Ecto neural progenitor cell (in vitro differentiated cells): ENCODE measurements at regions not wholly inside any gene's neighbourhood (a gene's known extent, or its start where the extent isn't known, plus 50 kb on each side); places are given as distances from the start of the nearest gene placed in this dataset.
"Not testable (repeated sequence)": the region's sequence is repeated elsewhere in the genome, so short reads cannot be mapped to it uniquely, and the experiment has no call there.

Experiments used
- DNase-seq: peaks from one replicate; pipeline ENCODE4 v3.0.0-alpha.2; 2018; ENCODE audit warnings: low spot score

- no peak for DNase-seq
Measured at GRCh38 chr14:35988550-35988949, 162.4 kb downstream of the BRMS1L start.

GRCh38 chr14:35987731-35988130 is 161.6 kb downstream of the BRMS1L start:
- no peak for DNase-seq

- DNase-seq: no peak
Measured at GRCh38 chr14:35986219-35986573, 160.1 kb downstream of the BRMS1L start.

- no peak for DNase-seq
Measured at GRCh38 chr14:35985474-35986218, 159.5 kb downstream of the BRMS1L start.

- no peak for DNase-seq
Measured at GRCh38 chr14:35979531-35979930, 153.4 kb downstream of the BRMS1L start.

- DNase-seq: no peak
Measured at GRCh38 chr14:35978561-35978960, 152.4 kb downstream of the BRMS1L start.

GRCh38 chr14:35975814-35976213 is 149.7 kb downstream of the BRMS1L start:
- no peak for DNase-seq

- DNase-seq: no peak
Measured at GRCh38 chr14:35973770-35974169, 147.6 kb downstream of the BRMS1L start.

- no peak for DNase-seq
Measured at GRCh38 chr14:35971965-35972630, 146.0 kb downstream of the BRMS1L start.

GRCh38 chr14:35969310-35969709 is 143.2 kb downstream of the BRMS1L start:
- DNase-seq: no peak

GRCh38 chr14:35965400-35965799 is 139.3 kb downstream of the BRMS1L start:
- no peak for DNase-seq

- no peak for DNase-seq
Measured at GRCh38 chr14:35964697-35965286, 138.7 kb downstream of the BRMS1L start.

GRCh38 chr14:35963209-35963608 is 137.1 kb downstream of the BRMS1L start:
- DNase-seq: no peak

GRCh38 chr14:35961697-35962274 is 135.6 kb downstream of the BRMS1L start:
- DNase-seq: no peak

GRCh38 chr14:35959835-35960234 is 133.7 kb downstream of the BRMS1L start:
- DNase-seq: no peak

GRCh38 chr14:35958499-35958898 is 132.4 kb downstream of the BRMS1L start:
- DNase-seq: no peak

- no peak for DNase-seq
Measured at GRCh38 chr14:35956376-35957085, 130.4 kb downstream of the BRMS1L start.

GRCh38 chr14:35952584-35952983 is 126.4 kb downstream of the BRMS1L start:
- DNase-seq: no peak

GRCh38 chr14:35949920-35950513 is 123.9 kb downstream of the BRMS1L start:
- DNase-seq: no peak

- DNase-seq: not testable (repeated sequence)
Measured at GRCh38 chr14:35947983-35948382, 121.8 kb downstream of the BRMS1L start.

GRCh38 chr14:35944847-35945246 is 118.7 kb downstream of the BRMS1L start:
- peak; percentile 50 for DNase-seq

GRCh38 chr14:35940291-35940690 is 114.2 kb downstream of the BRMS1L start:
- no peak for DNase-seq
